ENCODE measurements at regions not wholly inside any gene's neighbourhood (a gene's known extent, or its start where the extent isn't known, plus 50 kb on each side); places are given as distances from the start of the nearest gene placed in this dataset.

- no peak overlapping the region for H3K9ac ChIP-seq (ENCODE audit: insufficient read depth, low read length, poor library complexity, severe bottlenecking)
- intact Hi-C loops (cut with micrococcal nuclease), result no loop called here
These were observed 183.9 kb downstream of the SHQ1 start for GRCh38 chr3:72664184-72664975.

DNA sequence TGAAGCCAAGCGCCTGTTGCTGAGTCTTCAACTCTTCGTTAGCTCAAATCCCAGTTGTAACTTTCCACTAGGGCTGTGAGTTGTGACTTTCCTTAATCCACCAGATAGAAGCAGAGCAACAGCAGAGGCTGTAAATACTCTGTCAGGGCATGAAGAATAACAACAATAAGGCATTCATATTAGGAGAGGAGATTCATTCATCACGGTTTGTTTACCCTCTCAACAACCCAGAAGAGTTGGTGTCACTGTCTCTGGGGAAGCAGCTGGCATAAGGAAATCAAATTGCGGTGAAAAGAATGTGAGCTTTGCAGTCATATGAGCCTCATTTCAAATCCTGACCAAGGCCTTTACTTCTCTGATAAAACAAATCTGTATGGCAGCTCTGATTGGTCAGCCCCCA, 184.8 kb downstream of the SHQ1 start:
- no peak overlapping the region for H3K4me3 ChIP-seq (replicated peaks in 1 of 3; ENCODE audit: low read depth in 2 of 3, low read length in 3 of 3)
- no peaks in the 10 kb centered on the region for H3K4me1 ChIP-seq (ENCODE audit: control insufficient read depth in 1 of 2, insufficient read depth in 2 of 2, low read length in 2 of 2)
- peaks cover 0 to 4% (median 0%) of the 10 kb centered on the region in 7 donors for H3K9me3 Mint-ChIP-seq
- no peaks in the 10 kb centered on the region for H3K36me3 ChIP-seq (replicated peaks in 1 of 2; ENCODE audit: control insufficient read depth in 1 of 2, insufficient read depth in 2 of 2, low read length in 2 of 2)
- H3K27ac ChIP-seq (ENCODE audit: low read depth in 1 of 2, low read length in 2 of 2), result no peak overlapping the region
- H4K20me1 ChIP-seq (ENCODE audit: insufficient read depth, low read length), result no peaks in the 10 kb centered on the region
- no peak for TF ChIP-seq CTCF (IDR thresholded peaks at IDR 0.05)
- no peak overlapping the region for H3K27ac Mint-ChIP-seq
- H3K36me3 Mint-ChIP-seq, result no peaks in the 10 kb centered on the region
- peaks cover 3 to 4% (median 4%) of the 10 kb centered on the region in 3 donors for H3K27me3 Mint-ChIP-seq (ENCODE audit: low read depth in 3 of 3)
- intact Hi-C loops (cut with micrococcal nuclease), result no loop called here
- H3K79me2 ChIP-seq (ENCODE audit: insufficient read depth, low read length), result no peaks in the 10 kb centered on the region
- no peak overlapping the region for H2AFZ ChIP-seq (ENCODE audit: insufficient read depth, low read depth, low read length, poor library complexity, severe bottlenecking)
- no peak overlapping the region for H3K9ac ChIP-seq (ENCODE audit: insufficient read depth, low read length, poor library complexity, severe bottlenecking)
- DNase-seq, result no peak
- H3K9me3 ChIP-seq (replicated peaks in 1 of 2; ENCODE audit: control insufficient read depth in 1 of 2, insufficient read depth in 1 of 2, low read length in 2 of 2), result no peaks in the 10 kb centered on the region
- H3K27me3 ChIP-seq (ENCODE audit: control insufficient read depth in 2 of 2, insufficient read depth in 2 of 2, low read length in 2 of 2), result no peaks in the 10 kb centered on the region
- no peak overlapping the region for H3K4me2 ChIP-seq (replicated peaks; ENCODE audit: extremely low read depth, low read length, poor library complexity, severe bottlenecking)
- 100% methylated on average over 1 of the region's 4 CpGs for WGBS (ENCODE audit: insufficient coverage)
- no peak overlapping the region for H3K4me3 Mint-ChIP-seq
- no peaks in the 10 kb centered on the region for H3K4me1 Mint-ChIP-seq

More at GRCh38 chr3:72664184-72664975, 183.9 kb downstream of the SHQ1 start:
- no peaks in the 10 kb centered on the region for H3K79me2 ChIP-seq (ENCODE audit: insufficient read depth, low read length)
- no peaks in the 10 kb centered on the region for H3K27me3 ChIP-seq (ENCODE audit: control insufficient read depth in 2 of 2, insufficient read depth in 2 of 2, low read length in 2 of 2)
- H3K4me1 ChIP-seq (ENCODE audit: control insufficient read depth in 1 of 2, insufficient read depth in 2 of 2, low read length in 2 of 2), result no peaks in the 10 kb centered on the region
- no peak overlapping the region for H2AFZ ChIP-seq (ENCODE audit: insufficient read depth, low read depth, low read length, poor library complexity, severe bottlenecking)
- no peaks in the 10 kb centered on the region for H3K36me3 ChIP-seq (replicated peaks in 1 of 2; ENCODE audit: control insufficient read depth in 1 of 2, insufficient read depth in 2 of 2, low read length in 2 of 2)
- WGBS (ENCODE audit: insufficient coverage), result 88% methylated on average over 1 of the region's 3 CpGs
- no peaks in the 10 kb centered on the region for H3K9me3 ChIP-seq (replicated peaks in 1 of 2; ENCODE audit: control insufficient read depth in 1 of 2, insufficient read depth in 1 of 2, low read length in 2 of 2)
- no peaks in the 10 kb centered on the region for H4K20me1 ChIP-seq (ENCODE audit: insufficient read depth, low read length)
- H3K4me3 ChIP-seq (replicated peaks in 1 of 3; ENCODE audit: low read depth in 2 of 3, low read length in 3 of 3), result no peak overlapping the region
- no peak for DNase-seq
- Mint-ChIP-seq H3K4me1 (no peaks in the 10 kb centered on the region), H3K27ac (peak overlapping the region in 1 of 7 donors; percentile 19), H3K27me3 (ENCODE audit: low read depth in 3 of 3) (peaks cover 3 to 4% (median 3%) of the 10 kb centered on the region in 3 donors), H3K9me3 (peaks cover 0 to 4% (median 0%) of the 10 kb centered on the region in 7 donors), H3K36me3 (no peaks in the 10 kb centered on the region), H3K4me3 (no peak overlapping the region)
- TF ChIP-seq CTCF (IDR thresholded peaks at IDR 0.05), result no peak
- H3K4me2 ChIP-seq (replicated peaks; ENCODE audit: extremely low read depth, low read length, poor library complexity, severe bottlenecking), result no peak overlapping the region
- no peak overlapping the region for H3K27ac ChIP-seq (ENCODE audit: low read depth in 1 of 2, low read length in 2 of 2)
